GM12873 (cell line): ENCODE measurements at regions not wholly inside any gene's neighbourhood (a gene's known extent, or its start where the extent isn't known, plus 50 kb on each side); places are given as distances from the start of the nearest gene placed in this dataset.

ENCODE experiments used
- TF ChIP-seq, protein P1 (sequence below): IDR thresholded peaks from 2 replicates; pipeline ENCODE4 v1.5.1; 2012; ENCODE audit warnings: low read depth, mild to moderate bottlenecking, moderate library complexity, low read length, control low read depth; ENCODE audit not compliant: insufficient read depth; ENCODE audit errors: missing control alignments

DNA sequence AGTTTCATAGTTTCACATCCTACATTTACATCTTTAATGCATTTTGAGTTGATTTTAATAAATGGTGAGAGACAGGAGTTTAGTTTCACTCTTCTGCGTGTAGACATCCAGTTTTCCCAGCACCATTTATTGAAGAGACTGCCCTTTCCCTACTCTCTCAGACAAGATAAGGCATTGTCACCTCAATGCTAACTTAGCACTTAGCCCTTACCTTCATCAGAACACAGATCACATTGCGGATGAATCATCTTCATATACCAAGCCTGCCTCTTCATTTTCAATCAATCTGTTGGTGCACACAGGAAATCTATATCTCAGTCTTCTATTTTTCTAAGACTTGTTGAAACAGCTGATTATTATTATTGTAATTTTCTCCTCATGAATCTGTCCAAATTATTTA lies 396.6 kb upstream of the NBEA start:
- TF ChIP-seq, protein P1, sequence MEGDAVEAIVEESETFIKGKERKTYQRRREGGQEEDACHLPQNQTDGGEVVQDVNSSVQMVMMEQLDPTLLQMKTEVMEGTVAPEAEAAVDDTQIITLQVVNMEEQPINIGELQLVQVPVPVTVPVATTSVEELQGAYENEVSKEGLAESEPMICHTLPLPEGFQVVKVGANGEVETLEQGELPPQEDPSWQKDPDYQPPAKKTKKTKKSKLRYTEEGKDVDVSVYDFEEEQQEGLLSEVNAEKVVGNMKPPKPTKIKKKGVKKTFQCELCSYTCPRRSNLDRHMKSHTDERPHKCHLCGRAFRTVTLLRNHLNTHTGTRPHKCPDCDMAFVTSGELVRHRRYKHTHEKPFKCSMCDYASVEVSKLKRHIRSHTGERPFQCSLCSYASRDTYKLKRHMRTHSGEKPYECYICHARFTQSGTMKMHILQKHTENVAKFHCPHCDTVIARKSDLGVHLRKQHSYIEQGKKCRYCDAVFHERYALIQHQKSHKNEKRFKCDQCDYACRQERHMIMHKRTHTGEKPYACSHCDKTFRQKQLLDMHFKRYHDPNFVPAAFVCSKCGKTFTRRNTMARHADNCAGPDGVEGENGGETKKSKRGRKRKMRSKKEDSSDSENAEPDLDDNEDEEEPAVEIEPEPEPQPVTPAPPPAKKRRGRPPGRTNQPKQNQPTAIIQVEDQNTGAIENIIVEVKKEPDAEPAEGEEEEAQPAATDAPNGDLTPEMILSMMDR, result no peak

DNA sequence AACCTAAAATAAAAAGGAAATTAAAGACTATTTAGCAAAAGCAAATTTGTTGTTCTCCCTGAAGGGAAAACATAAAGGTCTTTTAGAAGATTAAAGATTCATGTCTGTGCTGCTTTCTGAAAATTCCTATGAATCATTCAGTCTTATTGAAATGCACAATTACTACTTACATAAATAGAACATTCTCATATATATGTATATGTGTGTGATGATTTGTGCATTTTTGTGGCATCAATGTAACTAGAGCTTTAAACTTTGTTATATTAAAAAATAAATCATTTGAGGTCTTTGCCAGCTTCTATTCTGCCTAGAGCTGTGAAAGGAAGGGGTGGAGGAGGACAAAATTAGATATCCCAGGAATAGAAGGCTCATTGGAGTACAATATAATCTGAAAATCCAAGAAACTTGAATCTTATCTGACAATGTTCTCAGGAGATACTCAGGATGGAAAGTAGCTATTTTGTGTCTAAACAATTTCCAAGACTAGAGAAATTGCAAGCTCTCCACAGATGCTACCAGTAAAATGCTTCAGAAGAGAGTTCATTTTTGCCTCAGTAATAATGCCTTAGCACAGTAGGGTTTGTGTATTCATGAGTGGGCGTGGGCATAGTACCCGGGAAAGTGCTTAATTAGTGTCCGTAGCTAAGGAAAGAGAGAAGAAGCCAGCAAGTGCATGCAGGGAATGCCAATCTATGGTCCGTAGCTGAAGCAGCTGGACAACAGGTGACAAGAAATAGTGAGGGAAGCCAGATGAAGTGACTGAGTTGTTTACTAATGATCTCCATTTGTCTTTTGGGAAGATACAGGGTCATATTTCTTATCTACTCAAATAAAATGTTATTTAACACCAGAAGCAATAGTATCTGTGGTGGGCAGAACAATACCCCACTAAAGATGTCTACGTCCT lies 395.5 kb upstream of the NBEA start:
- TF ChIP-seq, protein P1, result no peak

DNA sequence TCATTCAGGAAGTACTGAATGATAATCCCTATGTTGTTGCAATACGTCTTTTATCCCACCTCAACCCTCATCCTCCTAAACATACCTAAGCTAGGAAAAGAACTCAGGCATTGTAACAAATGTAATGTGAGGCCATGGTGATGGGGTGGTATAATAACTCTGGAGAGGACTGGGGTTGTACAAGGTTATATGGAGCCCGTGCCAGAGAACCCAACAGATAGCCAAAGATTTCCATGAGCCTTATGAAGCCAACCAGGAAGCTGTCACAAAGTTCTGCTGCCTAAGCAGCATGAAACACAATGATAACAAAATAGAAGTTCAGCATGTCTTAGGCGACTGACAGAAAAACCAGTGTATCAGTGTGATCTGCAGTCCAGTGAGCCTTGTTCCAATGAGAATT lies 394.1 kb upstream of the NBEA start:
- TF ChIP-seq, protein P1, result no peak

DNA sequence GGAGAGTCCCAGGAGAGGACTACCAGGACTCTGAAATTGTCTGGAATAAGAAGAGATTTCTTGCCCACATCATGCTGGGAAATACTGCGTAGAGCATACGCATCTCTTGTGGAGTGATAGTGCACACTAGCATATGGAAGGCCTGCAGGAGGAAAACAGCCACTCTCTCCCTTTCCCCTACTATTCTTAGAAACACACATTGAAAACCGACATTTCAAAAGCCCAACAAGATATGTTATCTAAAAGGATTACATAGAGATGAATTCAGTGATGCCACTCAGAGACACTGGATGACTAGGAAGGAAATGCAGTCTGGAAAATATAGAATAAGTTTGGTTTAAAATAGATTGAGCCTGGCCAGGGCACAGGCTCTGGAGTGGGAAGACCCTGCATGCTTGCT lies 388.7 kb upstream of the NBEA start:
- TF ChIP-seq, protein P1, result no peak

DNA sequence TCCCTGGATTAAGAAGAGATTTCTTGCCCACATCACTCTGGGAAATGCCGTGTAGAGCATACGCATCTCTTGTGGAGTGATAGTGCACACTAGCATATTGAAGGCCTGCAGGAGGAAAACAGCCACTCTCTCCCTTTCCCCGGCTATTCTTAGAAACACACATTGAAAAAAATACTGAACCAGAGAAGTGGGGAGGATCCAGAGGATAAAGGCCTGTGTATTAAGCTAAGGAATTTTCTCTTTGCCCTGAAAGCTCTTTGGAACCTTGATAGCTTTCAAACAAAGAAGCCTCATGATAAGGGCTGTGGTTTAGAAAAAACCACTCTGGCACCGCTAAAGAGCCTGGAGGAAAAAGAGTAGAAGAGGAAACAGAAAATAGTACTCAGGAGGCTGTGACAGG lies 386.1 kb upstream of the NBEA start:
- TF ChIP-seq, protein P1, result no peak

DNA sequence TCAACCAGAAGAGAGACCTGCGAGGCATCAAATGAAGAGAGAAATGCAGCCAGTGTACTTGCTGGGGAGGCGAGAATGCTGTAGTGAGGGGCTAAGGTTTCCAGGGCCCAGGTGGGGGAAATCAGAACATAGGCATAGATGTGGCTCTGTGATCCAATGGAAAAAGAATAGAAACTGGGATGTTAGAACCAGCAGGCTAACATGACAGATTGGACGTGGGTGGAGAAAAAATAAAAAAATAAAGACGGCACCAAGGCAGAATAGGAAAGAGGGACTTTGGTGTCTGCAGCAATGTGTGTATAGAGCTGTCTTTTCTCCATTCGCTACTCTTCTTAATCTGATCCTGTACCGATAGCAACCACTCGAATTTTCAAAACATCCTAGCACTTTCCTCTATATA lies 381.0 kb upstream of the NBEA start:
- TF ChIP-seq, protein P1, result no peak

DNA sequence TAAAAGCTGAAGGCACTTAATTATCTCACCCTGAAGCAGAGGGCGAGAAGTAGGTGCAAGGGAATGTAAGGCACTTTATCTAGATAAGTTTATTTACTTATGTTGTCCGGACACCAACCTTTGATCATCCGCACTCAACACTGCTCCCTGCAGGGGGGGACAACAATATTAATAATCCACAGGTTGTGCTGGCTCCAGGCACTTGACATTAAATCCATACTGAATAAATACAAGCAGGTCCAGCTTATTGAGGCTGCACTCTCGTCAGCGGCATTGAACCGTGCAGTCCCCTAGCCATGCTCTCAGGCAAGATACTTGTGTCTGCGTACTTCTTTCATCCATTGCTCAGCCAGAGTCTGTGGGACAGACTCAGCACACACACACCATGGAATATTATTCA lies 374.5 kb upstream of the NBEA start:
- TF ChIP-seq, protein P1, result no peak
